NCI-H2196 (cell line): ENCODE measurements at regions not wholly inside any gene's neighbourhood (a gene's known extent, or its start where the extent isn't known, plus 50 kb on each side); places are given as distances from the start of the nearest gene placed in this dataset.

Source experiments
- DNase-seq: peaks from one replicate; lab custom pipeline; 2025; ENCODE audit not compliant: unreplicated experiment; lab: John Stamatoyannopoulos, UW

DNA sequence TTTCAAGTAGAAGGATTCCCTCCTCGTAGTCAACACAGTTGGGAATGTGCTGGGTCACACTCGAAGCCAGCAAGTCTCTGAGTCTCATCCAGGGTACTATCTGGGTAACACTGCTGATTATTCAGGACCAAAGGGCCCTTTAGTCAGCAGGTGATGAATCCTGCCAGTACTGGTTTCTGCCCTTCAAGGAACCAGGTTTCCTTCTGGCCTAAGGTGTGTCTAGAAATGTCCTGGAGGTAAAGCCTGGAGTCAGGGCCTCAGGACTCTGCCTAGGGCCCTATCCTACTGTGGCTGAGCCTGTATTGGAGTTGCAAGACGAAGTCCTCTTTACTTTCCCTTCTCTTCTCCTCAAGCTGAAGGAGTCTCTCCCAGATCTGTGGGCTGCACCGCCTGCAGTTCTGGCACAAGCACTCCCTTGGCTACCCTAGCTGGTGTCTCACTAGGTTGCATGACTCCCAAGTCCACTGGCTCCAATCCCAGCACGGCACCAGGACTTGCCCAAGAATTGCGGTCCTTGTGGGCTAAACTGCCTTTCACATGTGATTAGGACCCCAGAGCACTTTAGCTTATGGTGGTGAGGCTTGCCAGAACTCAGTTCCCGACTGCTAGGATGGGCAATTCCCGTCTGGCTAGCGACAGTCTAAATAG lies 193.7 kb upstream of the PDE3A start:
- DNase-seq: no peak

DNA sequence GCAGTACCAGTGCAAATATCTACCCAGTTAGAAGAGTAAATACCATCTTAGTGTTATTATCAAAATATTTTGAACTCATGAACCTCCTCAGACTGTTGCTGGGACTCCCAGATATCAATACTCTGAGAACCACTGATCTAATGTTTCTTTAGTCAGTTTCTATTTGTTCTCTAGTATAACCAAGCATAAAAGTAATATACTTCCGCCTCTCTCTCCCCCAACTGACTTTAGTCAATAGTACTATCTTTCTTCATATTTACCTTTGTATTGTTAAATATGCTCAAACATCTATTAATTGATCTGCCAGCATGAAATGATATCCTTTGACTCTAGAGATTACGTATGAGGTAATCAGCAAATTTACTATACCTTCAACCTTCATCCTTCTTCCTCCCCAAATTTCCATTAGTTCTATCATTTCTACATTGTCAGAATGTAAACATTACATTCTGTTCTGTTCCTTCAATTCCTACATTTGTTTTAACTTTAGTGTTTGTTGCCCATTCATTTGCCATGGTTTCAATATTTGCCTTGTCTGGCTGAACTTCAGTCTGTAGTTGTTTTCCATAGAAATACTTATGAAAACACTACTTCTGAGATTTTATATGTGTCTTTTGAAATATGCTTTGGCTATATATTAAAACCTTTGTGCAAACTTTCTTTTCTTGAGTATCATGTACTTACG lies 192.5 kb upstream of the PDE3A start:
- no peak for DNase-seq

DNA sequence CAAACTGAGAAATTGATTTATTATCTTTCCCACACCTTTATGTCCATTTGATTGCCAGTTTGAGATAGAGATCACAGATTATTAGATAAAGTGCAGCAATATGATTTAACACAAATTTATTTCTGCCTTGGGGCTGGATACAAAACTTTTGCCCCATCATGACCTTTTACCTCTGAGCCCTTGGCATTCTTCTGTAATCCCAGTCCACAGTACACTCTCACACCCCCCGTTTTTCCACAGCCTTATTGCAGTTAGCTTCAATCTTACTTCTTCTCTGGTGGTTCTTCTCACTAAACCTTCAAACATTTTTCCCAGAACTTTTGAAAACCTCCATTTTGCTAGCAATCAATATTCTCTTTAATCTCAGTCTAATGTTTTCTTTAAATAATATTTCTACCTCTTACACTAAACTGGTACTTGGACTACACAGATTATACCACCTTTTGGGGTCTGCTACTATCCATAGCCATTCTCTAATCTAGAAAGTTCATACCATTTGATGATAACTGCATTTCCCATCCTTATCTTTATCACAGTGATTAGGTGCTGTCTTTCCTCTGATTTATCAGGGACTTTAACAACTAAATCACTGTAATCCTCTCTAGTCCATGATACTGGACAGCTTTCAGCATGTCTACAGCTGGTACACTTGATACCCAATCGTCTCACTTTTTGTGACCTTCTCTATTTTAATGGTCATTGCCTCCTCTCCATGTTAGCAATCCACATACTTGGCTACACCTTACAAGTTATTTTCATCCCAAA lies 186.7 kb upstream of the PDE3A start:
- no peak for DNase-seq

DNA sequence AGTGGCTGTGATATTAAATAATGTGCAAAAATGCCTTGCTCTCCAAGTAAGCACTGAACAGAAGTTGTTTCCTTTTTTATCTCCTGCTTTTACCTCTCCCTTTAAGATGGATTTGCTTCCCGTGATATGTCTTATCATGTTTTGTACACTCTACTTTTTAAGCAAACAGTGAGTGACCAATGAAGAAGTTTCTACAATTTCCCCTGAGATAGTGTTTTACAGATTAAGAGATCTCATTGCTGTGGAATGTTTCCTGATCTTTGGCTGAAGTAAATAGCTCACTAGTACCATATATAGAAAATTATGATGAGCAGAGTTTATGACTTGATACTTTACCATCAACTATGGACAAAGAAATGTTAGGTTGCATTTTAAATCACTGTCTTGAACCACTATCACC lies 184.8 kb upstream of the PDE3A start:
- DNase-seq: no peak

DNA sequence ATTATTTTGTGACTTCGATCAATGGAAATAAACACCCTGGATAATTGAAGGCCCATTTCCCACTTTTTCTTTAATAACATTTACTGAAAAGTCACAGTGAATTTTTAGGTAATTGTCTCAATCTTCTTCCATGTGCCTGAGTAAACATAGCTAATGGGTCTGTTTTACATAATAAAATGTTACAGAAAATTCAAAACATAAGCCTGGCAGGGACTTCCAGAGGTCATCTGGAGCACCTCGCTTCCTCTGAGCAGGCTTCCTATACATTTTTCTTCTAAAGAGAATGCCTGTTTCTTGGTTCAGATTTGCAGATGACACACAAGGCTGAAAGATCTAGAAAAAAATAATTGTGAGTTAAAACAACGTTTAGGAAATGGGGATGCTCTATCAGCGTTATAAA lies 183.8 kb upstream of the PDE3A start:
- no peak for DNase-seq

DNA sequence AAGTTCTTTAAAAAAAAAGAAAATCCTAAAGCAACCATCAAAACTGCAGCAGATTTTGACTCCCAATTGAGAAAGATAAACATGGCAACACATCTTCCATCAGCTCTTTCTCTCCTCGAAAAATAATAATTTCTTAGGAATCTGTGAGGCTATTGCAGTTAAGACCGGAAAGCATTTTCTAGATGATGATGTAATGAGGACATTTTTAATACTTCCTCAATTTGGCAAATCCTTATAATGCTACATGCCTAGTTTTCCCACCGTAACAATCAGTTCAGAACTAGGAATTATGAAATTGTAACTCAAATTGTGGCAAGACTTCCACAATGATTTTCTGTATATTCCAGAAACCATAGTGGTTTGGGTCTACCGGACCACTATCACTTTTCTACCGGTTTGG lies 180.9 kb upstream of the PDE3A start:
- no peak for DNase-seq

DNA sequence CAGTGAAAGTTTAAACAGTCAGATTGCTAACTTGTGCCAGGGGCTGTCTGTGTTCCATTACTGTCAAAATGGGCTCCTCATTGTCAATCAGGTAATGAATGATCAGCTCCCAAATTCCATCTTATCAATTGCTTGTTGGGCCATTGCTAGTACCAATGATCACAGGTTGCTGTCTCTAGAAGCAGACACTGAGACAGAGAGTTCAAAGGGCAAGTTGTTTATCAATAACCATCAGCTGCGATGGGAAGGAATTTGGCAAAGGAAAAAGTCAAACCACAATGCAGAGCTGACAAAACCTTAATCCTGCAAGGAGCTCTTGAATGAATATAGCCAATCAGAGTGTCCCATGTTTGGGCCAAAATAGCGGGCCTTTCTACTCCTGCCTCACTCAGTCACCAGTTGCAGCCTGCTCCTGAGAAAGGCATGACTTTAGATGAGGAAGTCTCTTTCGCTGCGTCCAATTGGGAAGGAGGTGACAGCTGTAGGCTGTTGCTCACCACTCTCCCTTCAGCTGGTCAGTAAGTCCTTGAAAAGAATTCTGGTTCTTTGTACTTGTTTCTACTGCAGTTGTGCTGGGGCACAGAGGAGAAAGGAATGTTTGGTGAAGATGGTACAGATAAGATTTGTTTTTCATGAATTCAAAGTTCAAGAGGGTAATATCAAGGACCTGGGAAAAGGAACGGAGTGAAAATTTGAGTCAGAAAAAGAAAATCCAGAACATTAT lies 179.2 kb upstream of the PDE3A start:
- no peak for DNase-seq

DNA sequence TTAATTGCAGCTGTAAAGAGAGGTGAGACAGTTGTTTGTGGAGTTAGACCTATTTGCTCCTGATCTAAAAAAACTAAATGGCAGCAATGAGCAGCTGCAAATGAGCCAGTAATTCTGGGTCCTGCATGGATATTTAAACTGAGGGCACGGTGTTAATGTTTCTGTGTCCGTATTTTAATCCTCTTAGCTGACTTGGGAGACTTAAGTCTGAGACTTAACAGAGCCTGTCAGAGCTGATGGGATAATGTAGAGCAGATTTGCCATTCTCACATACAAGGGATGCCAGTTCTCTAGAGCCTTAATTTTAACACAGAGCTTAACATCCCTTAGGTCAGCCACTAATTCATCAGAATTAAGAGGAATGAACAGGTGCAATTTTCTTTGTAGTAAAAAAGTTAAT lies 178.6 kb upstream of the PDE3A start:
- DNase-seq: no peak

DNA sequence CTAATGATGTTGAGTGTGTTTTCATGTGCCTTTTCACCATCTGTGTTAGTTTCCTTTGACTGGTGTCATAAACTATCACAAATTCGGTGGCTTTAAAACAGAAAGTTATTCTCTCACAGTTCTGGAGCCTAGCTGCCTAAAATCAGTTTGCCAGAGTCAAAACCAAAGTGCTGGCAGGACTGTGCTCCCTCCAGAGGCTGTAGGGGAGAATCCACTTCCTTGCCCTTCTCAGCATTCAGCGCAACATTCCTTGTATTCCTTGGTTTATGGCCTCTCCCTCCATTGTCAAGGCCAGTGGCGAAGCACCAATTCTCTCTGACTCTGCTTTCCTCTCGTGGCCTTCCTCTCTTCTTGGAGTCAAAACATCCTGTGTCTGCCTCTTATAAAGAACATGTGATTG lies 174.2 kb upstream of the PDE3A start:
- DNase-seq: no peak

DNA sequence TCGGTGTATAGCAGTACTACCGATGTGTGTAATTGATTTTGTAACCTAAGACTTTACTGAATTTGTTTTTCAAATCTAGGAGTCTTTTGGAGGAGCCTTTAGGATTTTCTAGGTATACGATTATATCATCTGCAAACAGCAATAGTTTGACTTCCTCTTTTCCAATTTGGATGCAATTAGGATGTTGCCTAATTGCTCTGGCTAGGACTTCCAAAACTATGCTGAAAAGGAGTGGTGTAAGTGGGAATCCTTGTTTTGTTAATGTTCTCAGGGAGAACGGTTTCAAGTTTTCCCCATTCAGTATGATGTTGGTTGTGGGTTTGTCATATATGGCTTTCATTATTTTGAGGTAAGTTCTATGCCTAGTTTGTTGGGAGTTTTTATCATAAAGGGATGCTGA lies 171.6 kb upstream of the PDE3A start:
- DNase-seq: no peak

DNA sequence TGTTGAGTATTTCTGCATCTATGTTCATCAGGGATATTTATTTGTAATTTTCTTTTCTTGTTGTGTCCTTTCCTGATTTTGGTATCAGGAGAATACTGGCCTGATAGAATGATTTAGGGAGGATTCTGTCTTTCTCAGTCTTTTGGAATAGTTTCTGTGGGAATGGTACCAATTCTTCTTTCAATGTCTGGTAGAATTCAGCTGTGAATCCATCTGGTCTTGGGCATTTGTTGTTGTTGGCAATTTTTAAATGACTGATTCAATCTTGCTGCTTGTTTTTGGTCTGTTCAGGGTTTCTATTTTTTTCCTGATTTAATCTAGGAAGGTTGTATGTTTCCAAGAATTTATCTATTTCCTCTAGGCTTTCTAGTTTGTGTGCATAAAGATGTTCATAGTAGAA lies 170.9 kb upstream of the PDE3A start:
- no peak for DNase-seq

DNA sequence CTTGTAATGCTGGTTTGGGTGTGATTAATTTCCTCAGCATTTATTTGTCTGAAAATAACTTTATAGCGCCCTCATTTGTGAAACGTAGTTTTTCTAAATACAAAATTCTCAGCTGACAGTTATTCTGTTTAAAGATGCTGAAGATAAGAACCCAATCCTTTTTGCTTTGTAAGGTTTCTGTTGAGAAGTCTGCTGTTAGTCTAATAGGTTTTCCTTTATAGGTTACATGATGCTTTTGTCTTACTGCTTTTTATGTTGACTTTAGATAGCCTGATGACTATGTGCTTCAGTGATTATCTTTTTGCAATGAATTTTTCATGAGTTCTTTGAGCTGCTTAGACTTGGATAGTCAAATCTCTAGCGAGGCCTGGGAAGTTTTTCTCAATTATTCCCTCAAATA lies 168.6 kb upstream of the PDE3A start:
- no peak for DNase-seq

DNA sequence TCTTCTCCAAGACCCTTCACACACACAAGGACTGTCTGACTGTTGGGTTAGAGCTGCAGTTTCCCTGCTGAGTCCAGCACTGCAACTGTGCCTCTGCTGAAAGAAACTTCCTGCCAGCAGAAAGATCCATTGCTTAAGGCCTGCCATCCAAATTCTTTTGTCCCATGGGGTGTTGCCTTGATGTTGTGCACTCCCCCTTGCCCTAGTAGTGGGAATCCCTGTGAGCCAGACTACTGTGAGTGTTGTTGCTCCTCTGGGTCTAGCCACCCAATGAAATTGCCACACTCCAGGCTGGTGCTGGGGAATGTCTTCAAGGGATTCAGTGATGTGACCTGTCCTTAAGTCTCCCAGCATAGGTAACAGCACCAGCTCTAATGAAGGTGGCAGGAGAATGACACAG lies 166.6 kb upstream of the PDE3A start:
- DNase-seq: no peak

DNA sequence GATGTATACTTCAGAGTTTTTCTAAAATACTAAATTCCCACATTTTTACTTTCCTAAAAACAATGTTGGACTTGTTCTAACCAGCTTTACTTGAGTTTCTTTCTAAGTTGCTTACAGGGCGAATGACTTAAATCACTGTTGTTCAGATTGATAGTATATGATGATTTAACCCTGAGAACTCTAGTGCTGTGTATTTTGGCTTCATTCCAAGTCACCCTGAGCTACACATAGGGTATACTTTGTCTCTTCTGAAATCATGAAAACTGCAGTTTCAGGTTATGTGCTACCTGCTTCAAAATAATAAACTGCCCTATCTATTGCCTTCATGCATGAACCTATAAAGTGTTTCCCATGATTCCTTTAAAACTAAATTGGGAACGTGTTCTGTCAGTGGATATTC lies 162.5 kb upstream of the PDE3A start:
- no peak for DNase-seq

DNA sequence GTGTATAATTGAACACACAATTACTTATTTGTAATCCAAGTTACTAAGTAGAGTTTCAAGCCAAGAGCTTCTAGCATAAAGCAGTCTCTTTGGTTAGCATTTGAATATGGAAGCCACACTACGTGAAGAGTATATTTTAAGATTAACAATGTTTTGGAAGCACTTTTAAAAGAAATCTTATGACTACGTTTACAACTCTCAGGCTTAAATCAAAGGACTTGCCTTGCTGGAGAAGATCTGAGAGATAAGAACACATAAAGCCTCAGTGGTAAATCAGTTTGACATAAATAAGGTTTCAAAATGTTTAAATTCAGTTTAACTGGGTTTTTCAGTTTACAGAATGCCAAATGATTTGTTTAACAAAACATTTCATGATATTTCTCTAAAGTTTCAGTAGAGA lies 161.9 kb upstream of the PDE3A start:
- DNase-seq: no peak

DNA sequence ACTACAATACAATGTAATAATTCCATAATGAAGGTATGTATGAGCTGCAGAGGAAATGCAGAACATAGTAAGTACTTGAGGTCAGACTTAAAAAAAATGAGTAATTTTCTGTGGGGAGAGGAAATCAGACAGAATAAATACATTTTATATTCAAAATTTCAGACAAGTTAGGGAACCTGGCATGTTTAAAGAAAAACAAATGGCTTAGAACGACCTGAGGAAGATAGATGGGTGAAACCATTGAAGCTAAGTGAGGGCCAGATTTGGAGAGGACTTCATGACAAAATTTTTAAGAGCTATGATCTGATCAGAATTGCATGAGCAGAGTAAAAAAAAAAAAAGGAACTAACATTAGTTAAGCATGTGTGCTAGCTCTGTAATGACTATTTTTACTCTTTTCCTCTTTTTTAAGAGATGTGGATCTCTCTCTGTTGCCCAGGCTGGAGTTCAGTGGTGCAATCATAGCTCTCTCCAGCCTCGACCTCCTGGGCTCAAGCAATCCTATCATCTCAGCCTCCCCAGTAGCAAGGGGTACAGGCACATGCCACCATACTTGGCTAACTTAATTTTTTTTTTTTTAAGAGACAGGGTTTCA lies 157.6 kb upstream of the PDE3A start:
- no peak for DNase-seq

DNA sequence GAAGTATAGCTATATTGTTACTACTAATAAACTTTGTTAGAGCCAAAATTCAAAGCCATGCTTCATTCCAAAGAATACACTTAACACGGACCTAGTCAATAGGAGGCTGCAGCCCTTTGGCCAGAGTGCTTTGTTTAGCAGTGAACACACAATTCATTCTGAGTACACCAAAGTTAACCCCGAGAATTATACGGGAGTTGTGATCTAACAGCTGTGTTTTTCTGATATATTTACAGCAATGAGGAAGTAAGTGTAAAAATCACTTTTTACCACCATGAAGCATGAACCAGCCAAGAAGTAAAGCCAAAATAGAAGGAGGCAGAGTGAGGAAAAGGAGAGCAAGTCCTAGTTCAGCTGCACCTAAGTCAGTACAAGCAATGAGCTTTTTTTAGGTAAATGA lies 156.8 kb upstream of the PDE3A start:
- DNase-seq: no peak

DNA sequence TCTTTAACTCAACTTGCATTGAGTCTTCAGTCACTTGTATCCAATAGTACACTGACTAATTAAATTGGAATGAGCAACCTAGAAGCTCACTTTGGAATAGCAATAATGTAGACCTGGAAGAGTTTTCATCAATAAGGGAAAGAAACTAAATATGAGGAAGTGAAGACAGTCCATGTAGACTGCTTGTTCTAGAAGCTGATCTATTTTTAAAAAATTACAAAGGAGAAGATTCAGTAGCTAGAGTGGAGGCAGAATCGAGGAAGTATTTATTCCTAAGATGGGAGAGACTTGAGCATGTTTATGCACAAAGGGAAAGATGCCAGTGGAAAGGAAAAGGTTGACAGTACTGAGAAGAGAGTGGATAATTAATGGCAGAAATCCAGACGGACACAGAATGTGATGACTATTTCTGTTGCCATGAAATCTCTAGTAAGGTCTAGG lies 156.3 kb upstream of the PDE3A start:
- no peak for DNase-seq

DNA sequence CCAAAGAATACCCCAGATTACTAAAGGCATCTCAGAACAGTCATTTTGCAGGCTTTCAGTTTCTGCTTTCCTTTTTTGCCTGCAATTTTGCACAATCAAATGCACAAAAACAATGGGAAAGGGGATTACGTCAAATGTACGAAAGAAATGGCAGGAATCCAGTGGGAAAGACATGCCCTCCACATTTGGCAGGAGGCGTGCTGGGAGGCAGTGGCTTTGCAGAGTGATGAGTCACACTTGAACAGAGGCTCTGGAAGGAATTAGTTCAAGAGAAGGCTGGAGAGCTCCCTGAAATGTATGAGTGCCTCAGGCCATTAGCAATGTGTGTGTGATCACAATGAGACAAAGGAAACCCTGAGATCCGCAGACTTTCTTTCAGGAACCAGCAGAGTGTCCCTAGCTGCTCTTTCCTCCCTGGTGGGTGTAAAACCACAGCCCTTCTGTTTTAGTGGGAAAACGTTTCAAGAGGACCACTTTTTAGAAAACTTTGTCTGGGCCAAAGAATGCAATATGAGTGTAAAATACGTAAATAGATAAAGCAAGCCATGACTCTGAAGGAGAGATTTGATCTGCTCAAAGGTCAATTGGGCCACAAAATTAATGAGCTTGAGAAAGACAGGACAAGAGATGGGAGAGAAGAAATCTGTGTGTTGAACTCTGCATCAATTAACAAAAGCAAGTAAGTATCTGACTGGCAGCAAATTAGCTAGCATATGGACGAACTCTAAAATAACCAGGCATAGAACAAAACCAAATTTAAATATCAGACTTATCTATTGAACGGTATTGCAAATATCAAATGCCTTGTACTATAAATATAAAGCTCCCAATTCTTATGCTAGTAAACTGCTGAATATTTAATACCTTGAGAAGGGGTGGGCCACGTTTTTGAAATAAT lies 155.4 kb upstream of the PDE3A start:
- peak; percentile 53 for DNase-seq
